HL-60 (cell line): ENCODE measurements at regions not wholly inside any gene's neighbourhood (a gene's known extent, or its start where the extent isn't known, plus 50 kb on each side); places are given as distances from the start of the nearest gene placed in this dataset.

ENCODE experiments used
- CTCF ChIP-seq: IDR thresholded peaks from one replicate; pipeline ENCODE4 v1.5.1; 2011; ENCODE audit warnings: low read length, control low read depth, inconsistent platforms; ENCODE audit not compliant: insufficient read depth
- POLR2AphosphoS5 ChIP-seq: IDR thresholded peaks from 2 replicates; pipeline ENCODE4 v1.6.1; 2012; ENCODE audit warnings: low read depth
- REST ChIP-seq: IDR thresholded peaks from 2 replicates; pipeline ENCODE4 v1.6.1; 2012; ENCODE audit warnings: low read depth; ENCODE audit not compliant: insufficient replicate concordance

- TF ChIP-seq CTCF (no peak), POLR2AphosphoS5 (no peak), REST (no peak)
Measured at GRCh38 chr10:57145548-57145947, 784.5 kb upstream of the ZWINT start.
